ENCODE measurements at regions not wholly inside any gene's neighbourhood (a gene's known extent, or its start where the extent isn't known, plus 50 kb on each side); places are given as distances from the start of the nearest gene placed in this dataset.

GRCh38 chr4:127134490-127134889, 498.3 kb upstream of the INTU start:
- TF ChIP-seq CTCF (IDR thresholded peaks at IDR 0.05) (no peak), POLR2A (IDR thresholded peaks at IDR 0.05) (no peak)
